DLD1 (cell line): ENCODE measurements at regions not wholly inside any gene's neighbourhood (a gene's known extent, or its start where the extent isn't known, plus 50 kb on each side); places are given as distances from the start of the nearest gene placed in this dataset.
"Not testable (repeated sequence)": the region's sequence is repeated elsewhere in the genome, so short reads cannot be mapped to it uniquely, and the experiment has no call there.

Experiments
- in situ Hi-C: cut with HindIII; loops from 2 replicates; pipeline ENCODE4 v1.10.0; 2017; ENCODE audit warnings: low sequenced_read_pairs

- in situ Hi-C loops = not testable (repeated sequence)
These were observed 420.6 kb upstream of the KAZN start for GRCh38 chr1:14177866-14178265.

- in situ Hi-C loops = no loop called here
These were observed 417.7 kb upstream of the KAZN start for GRCh38 chr1:14180738-14181137.

- in situ Hi-C loops = no loop called here
These were observed 417.2 kb upstream of the KAZN start for GRCh38 chr1:14181191-14181795.

DNA sequence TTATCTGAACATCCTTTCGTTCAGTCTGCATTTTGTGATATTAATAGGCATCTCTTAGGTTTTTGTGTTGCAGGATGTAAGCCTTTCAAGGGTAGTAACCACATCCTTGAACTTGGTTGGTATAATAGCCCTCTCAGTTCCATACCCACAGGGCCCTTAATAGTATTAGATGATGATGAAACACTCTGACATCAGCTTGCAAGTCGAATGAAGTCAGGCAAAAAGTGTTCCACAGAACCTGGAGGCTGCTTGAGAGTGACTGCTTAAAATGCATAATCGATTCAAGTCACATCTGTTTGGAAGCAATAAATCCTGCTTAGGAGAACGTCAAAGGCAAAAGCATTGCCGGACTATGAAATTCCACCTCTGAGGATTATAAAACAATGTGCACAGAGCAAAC is 415.6 kb upstream of the KAZN start:
- in situ Hi-C loops = no loop called here

- in situ Hi-C loops = no loop called here
These were observed 415.2 kb upstream of the KAZN start for GRCh38 chr1:14183329-14183728.

- in situ Hi-C loops = no loop called here
These were observed 414.0 kb upstream of the KAZN start for GRCh38 chr1:14184454-14184853.

- in situ Hi-C loops = no loop called here
These were observed 409.1 kb upstream of the KAZN start for GRCh38 chr1:14189381-14189780.

DNA sequence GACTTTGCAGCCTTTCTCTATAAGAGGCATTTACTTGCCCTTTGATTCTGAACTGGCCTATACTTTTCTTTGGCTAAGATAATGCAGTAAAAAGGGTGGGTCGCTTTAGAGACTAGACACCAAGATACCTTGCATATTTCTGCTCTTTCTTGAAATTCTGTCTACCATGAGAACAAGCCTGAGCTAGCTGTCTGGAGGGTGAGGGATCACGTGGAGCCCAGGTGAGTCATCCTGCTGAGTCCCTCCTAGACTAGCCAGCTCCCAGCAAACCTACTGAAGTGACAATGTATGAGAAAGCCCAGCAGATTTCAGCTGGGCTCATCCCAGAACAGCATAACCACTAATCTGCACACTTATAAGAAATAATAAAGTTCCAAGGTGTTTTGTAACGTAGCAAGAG is 408.0 kb upstream of the KAZN start:
- in situ Hi-C loops = no loop called here

DNA sequence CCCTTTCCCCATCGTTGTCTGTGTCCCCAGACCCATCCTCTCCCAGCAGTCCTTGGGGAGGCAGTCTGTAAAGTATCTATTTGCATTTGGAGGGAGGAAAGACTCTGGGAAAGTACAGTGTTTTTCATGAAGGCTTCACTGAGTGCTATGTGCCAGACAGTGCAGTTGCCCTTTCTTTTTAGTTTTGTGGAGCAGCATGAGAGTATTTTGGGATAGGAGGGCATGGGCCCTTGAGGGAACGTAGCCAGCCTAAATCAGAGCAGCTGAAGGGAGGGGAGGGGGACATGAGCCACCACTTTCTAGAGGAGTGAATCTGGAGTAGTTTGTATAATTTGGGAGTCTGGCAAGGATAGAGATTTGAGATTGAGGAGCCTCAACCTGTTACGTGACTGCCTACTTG is 404.0 kb upstream of the KAZN start:
- in situ Hi-C loops = no loop called here

- in situ Hi-C loops = no loop called here
These were observed 393.4 kb upstream of the KAZN start for GRCh38 chr1:14205066-14205465.

DNA sequence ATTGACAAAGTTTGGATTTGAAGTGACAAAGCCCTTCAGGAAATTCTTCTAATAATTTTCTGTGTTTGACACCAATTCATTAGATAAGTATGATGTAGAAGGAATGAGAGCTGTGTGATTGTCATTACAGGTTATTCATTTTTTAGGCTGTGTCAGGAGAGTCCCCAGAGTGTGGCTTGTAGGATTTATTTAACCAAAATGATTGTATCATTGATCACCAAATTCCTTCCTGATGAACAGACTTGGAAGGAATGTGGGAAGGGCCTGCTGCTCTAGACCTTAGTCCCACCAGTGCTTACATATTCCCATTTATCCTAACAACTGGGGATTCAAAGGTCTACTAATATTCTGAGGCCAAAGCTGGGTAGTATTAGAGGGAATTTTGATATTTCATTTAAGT is 383.3 kb upstream of the KAZN start:
- in situ Hi-C loops = no loop called here

DNA sequence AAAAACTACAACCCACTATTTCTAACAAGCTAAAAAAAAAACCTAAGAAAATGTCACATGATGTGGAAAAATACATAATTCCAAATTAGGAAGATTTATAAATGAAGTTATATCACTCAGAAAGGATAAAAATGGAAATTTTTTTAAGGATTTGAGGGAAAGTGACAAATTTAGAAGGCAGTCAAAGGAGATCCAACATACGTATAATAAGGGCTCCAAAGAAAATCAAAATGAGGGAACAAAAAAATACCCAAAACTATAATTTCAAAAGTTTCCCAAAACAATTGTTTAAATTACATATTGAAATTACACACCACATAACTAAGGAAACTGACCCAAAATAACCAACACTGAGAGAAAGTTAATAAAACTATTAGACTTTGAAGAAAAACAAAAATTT is 381.1 kb upstream of the KAZN start:
- in situ Hi-C loops = no loop called here

- in situ Hi-C loops = no loop called here
These were observed 378.2 kb upstream of the KAZN start for GRCh38 chr1:14220324-14220723.

DNA sequence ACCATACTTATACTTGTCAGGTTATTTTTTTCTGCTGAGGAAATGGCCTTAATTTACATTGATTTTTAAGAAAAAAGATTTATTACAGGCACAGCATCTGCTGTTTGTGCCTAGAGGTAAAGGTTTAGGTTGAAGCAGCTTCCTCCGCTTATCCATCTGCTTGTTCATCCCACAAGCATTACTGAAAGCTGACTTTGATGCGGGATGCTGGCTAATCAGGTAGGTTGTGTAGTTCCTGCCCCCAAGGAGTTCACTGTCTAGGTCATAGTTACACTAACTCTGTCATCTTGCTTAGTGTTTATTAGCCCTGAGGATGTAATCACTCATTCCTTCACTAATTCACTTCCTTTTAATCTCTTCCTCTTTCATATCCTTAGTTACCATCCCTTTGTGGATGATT is 377.7 kb upstream of the KAZN start:
- in situ Hi-C loops = no loop called here

- in situ Hi-C loops = no loop called here
These were observed 376.4 kb upstream of the KAZN start for GRCh38 chr1:14222086-14222485.

DNA sequence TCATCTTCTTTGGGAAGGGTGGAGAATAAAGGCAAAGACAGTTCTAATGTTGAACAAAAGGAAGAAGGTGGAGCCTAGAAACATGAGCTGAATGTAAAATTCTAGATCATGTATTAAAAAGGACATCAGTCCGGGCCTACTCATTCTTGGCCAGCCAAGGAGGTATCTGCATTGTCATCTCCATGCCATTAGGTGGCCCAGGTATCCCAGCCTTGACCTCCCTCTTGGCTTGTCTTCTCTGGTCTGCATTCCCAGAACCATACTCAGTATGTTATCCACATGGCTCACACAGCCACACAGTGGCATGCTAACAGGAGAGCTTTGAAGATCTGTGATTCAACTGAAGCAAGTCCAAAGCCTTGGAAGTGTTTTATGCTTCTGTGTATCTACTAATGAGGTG is 369.8 kb upstream of the KAZN start:
- in situ Hi-C loops = no loop called here

GRCh38 chr1:14233510-14233909 is 365.0 kb upstream of the KAZN start:
- in situ Hi-C loops = no loop called here

DNA sequence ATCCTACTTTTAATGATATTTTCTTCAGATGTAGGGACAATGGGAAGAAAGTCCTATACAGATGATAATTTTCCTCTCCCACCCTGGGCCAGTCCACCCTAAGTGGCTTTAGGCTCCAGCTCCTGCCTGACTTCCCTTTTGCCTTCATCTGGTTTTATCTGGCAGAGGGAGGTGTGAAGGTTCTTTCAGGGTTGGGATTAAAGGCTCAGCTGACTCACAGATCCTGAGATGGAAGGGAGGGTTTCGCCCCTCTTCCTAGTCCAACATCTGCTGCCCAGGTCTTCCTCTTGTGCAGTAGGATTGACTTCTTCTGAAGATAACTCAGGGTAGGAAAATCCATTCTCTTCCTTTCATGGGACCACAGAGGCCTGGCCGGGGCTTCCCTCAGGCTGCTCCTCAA is 362.4 kb upstream of the KAZN start:
- in situ Hi-C loops = no loop called here

GRCh38 chr1:14238472-14239307 is 359.8 kb upstream of the KAZN start:
- in situ Hi-C loops = no loop called here

DNA sequence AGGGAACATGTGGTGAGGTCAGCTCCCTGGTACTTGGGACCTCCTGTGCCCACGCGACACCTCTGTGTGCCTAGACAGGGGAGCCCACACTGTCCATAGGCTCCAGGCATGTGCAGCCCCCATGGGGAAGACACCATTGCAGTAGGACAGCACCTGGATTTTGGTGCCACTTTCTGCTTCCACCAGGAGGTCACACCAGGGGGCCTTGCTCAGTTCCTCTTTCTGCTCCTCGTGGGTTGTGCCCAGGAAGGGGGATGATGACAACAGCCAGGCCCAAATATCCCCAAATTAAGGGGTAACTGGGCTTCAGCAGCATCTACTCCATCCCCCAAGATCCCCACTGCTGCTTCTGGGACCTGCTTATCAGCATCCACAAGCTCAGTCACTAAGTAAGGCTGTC is 358.2 kb upstream of the KAZN start:
- in situ Hi-C loops = no loop called here

- in situ Hi-C loops = no loop called here
These were observed 356.4 kb upstream of the KAZN start for GRCh38 chr1:14242123-14242522.

DNA sequence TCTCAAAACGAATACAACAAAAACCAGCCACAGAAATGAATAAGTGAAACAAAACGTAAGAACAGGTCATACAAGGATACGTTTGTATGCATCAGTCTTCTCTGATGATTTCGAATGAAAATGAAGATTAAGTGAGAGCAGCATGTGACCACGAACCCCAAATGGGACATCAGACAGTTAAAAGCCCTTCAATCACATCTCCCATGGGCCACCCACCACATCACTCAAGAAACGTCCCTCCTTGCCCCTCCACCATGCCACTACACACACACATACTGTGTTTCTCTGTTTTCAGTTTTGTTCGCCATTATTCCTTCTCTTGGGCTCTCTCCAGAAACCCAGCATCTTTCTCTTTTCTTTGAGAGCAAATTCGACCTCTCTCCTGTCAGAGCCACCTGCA is 355.6 kb upstream of the KAZN start:
- in situ Hi-C loops = no loop called here

GRCh38 chr1:14245954-14246353 is 352.5 kb upstream of the KAZN start:
- in situ Hi-C loops = no loop called here
